GM21381 (cell line): ENCODE measurements at regions not wholly inside any gene's neighbourhood (a gene's known extent, or its start where the extent isn't known, plus 50 kb on each side); places are given as distances from the start of the nearest gene placed in this dataset.
"Not testable (repeated sequence)": the region's sequence is repeated elsewhere in the genome, so short reads cannot be mapped to it uniquely, and the experiment has no call there.

Source experiments
- ATAC-seq: cut with Tn5 transposase; IDR thresholded peaks from one replicate; pipeline ENCODE4 v1.9.1; 2021; ENCODE audit warnings: mild to moderate bottlenecking, moderate library complexity; ENCODE audit not compliant: unreplicated experiment

- ATAC-seq = no peak
Observed at GRCh38 chr2:220782609-220783113, 789.4 kb downstream of the EPHA4 start.

- no peak for ATAC-seq
Observed at GRCh38 chr2:220783671-220784070, 788.4 kb downstream of the EPHA4 start.

GRCh38 chr2:220785178-220785577 lies 786.9 kb downstream of the EPHA4 start:
- no peak for ATAC-seq

- no peak for ATAC-seq
Observed at GRCh38 chr2:220786216-220786615, 785.9 kb downstream of the EPHA4 start.

GRCh38 chr2:220787251-220787650 lies 784.9 kb downstream of the EPHA4 start:
- no peak for ATAC-seq

- ATAC-seq = no peak
Observed at GRCh38 chr2:220789961-220790360, 782.1 kb downstream of the EPHA4 start.

- no peak for ATAC-seq
Observed at GRCh38 chr2:220795705-220796104, 776.4 kb downstream of the EPHA4 start.

GRCh38 chr2:220811115-220811514 lies 761.0 kb downstream of the EPHA4 start:
- ATAC-seq = no peak

GRCh38 chr2:220811952-220812570 lies 760.0 kb downstream of the EPHA4 start:
- ATAC-seq = no peak

- no peak for ATAC-seq
Observed at GRCh38 chr2:220814441-220814840, 757.7 kb downstream of the EPHA4 start.

- no peak for ATAC-seq
Observed at GRCh38 chr2:220815698-220816097, 756.4 kb downstream of the EPHA4 start.

- no peak for ATAC-seq
Observed at GRCh38 chr2:220821683-220822082, 750.4 kb downstream of the EPHA4 start.

GRCh38 chr2:220823590-220823989 lies 748.5 kb downstream of the EPHA4 start:
- ATAC-seq = not testable (repeated sequence)

GRCh38 chr2:220833446-220833845 lies 738.7 kb downstream of the EPHA4 start:
- ATAC-seq = no peak

- ATAC-seq = no peak
Observed at GRCh38 chr2:220835583-220835982, 736.5 kb downstream of the EPHA4 start.

GRCh38 chr2:220837226-220837625 lies 734.9 kb downstream of the EPHA4 start:
- no peak for ATAC-seq

- ATAC-seq = no peak
Observed at GRCh38 chr2:220842901-220843665, 729.0 kb downstream of the EPHA4 start.

- no peak for ATAC-seq
Observed at GRCh38 chr2:220845766-220846273, 726.3 kb downstream of the EPHA4 start.

- no peak for ATAC-seq
Observed at GRCh38 chr2:220847006-220847405, 725.1 kb downstream of the EPHA4 start.

GRCh38 chr2:220847589-220847988 lies 724.5 kb downstream of the EPHA4 start:
- no peak for ATAC-seq

GRCh38 chr2:220849433-220849832 lies 722.7 kb downstream of the EPHA4 start:
- ATAC-seq = no peak

- ATAC-seq = no peak
Observed at GRCh38 chr2:220850116-220850515, 722.0 kb downstream of the EPHA4 start.
